ENCODE measurements at regions not wholly inside any gene's neighbourhood (a gene's known extent, or its start where the extent isn't known, plus 50 kb on each side); places are given as distances from the start of the nearest gene placed in this dataset.
"Not testable (repeated sequence)": the region's sequence is repeated elsewhere in the genome, so short reads cannot be mapped to it uniquely, and the experiment has no call there.

- not testable (repeated sequence) for TF ChIP-seq CTCF (tag by site-specific recombination; IDR thresholded peaks at IDR 0.05); ZNF639 (tag by site-specific recombination; IDR thresholded peaks at IDR 0.05); PATZ1 (tag by site-specific recombination; IDR thresholded peaks at IDR 0.05); ZNF2 (tag by site-specific recombination; IDR thresholded peaks at IDR 0.05); ZEB2 (tag by site-specific recombination; IDR thresholded peaks at IDR 0.05); PRDM10 (tag by site-specific recombination; IDR thresholded peaks at IDR 0.05); ZNF274 (IDR thresholded peaks at IDR 0.05; ENCODE audit: low read length); ZNF274 (tag by site-specific recombination; IDR thresholded peaks at IDR 0.05; ENCODE audit: borderline replicate concordance); ZNF133 (tag by site-specific recombination; IDR thresholded peaks at IDR 0.05); ZNF174 (tag by site-specific recombination; IDR thresholded peaks at IDR 0.05); ZNF302 (tag by site-specific recombination; IDR thresholded peaks at IDR 0.05; ENCODE audit: low read depth); ZNF335 (tag by site-specific recombination; conservative IDR thresholded peaks at IDR 0.05)
- TF ChIP-seq REST (tag by site-specific recombination; IDR thresholded peaks at IDR 0.05) (peak; percentile 67; the same call in 1 of the 2 replicates), ZBTB8A (tag by site-specific recombination; IDR thresholded peaks at IDR 0.05) (peak; percentile 72), ZNF510 (tag by site-specific recombination; IDR thresholded peaks at IDR 0.05; ENCODE audit: insufficient replicate concordance) (peak; percentile 71)
These were observed 1075.0 kb downstream of the EPHA3 start for GRCh38 chr3:90182291-90182976.

Measured in HEK293 (cell line).